HUES48 (cell line): ENCODE measurements at regions not wholly inside any gene's neighbourhood (a gene's known extent, or its start where the extent isn't known, plus 50 kb on each side); places are given as distances from the start of the nearest gene placed in this dataset.
A peak's percentile ranks its signal among the peaks of the same experiment; 100 is the strongest.

Source experiments
- H3K27ac ChIP-seq: one replicate; pipeline ENCODE4 v1.7.0; 2013; ENCODE audit warnings: low read depth, low read length, inconsistent platforms
- H3K27me3 ChIP-seq: 2 replicates; pipeline ENCODE4 v1.6.1; 2013; ENCODE audit warnings: mild to moderate bottlenecking, low read length; ENCODE audit not compliant: control insufficient read depth, insufficient read depth
- H3K36me3 ChIP-seq: 2 replicates; pipeline ENCODE4 v1.6.1; 2013; ENCODE audit warnings: low read length; ENCODE audit not compliant: control insufficient read depth, insufficient read depth
- H3K4me1 ChIP-seq: 2 replicates; pipeline ENCODE4 v1.6.1; 2013; ENCODE audit warnings: mild to moderate bottlenecking, low read length; ENCODE audit not compliant: control insufficient read depth, insufficient read depth
- H3K4me3 ChIP-seq: 2 replicates; pipeline ENCODE4 v1.5.1; 2013; ENCODE audit warnings: mild to moderate bottlenecking, low read depth, low read length
- H3K9ac ChIP-seq: 2 replicates; pipeline ENCODE4 v1.6.1; 2013; ENCODE audit warnings: mild to moderate bottlenecking, low read depth, low read length, moderate library complexity
- H3K9me3 ChIP-seq: 2 replicates; pipeline ENCODE4 v1.6.1; 2013; ENCODE audit warnings: low read length; ENCODE audit not compliant: control insufficient read depth, insufficient read depth

- Histone ChIP-seq H3K4me1 (no peaks in the 10 kb centered on the region), H3K9ac (no peak overlapping the region)
These were observed 161.0 kb upstream of the RMST start for GRCh38 chr12:97301576-97301975.

GRCh38 chr12:97305651-97306050, 157.0 kb upstream of the RMST start:
- Histone ChIP-seq H3K4me3 (no peak overlapping the region), H3K9ac (no peak overlapping the region), H3K4me1 (no peaks in the 10 kb centered on the region), H3K36me3 (no peaks in the 10 kb centered on the region), H3K27me3 (no peaks in the 10 kb centered on the region), H3K9me3 (no peaks in the 10 kb centered on the region), H3K27ac (no peak overlapping the region)

More at GRCh38 chr12:97301576-97301975, 161.0 kb upstream of the RMST start:
- Histone ChIP-seq H3K4me3 (no peak overlapping the region), H3K27me3 (no peaks in the 10 kb centered on the region), H3K36me3 (no peaks in the 10 kb centered on the region), H3K9me3 (no peaks in the 10 kb centered on the region), H3K27ac (peak overlapping the region; percentile 16)

- no peaks in the 10 kb centered on the region for H3K9me3 ChIP-seq
- H3K4me3 ChIP-seq: no peak overlapping the region
- H3K27ac ChIP-seq: no peak overlapping the region
- H3K9ac ChIP-seq: no peak overlapping the region
- no peaks in the 10 kb centered on the region for H3K4me1 ChIP-seq
- no peaks in the 10 kb centered on the region for H3K27me3 ChIP-seq
- H3K36me3 ChIP-seq: no peaks in the 10 kb centered on the region
These were observed 156.5 kb upstream of the RMST start for GRCh38 chr12:97306147-97306546.

DNA sequence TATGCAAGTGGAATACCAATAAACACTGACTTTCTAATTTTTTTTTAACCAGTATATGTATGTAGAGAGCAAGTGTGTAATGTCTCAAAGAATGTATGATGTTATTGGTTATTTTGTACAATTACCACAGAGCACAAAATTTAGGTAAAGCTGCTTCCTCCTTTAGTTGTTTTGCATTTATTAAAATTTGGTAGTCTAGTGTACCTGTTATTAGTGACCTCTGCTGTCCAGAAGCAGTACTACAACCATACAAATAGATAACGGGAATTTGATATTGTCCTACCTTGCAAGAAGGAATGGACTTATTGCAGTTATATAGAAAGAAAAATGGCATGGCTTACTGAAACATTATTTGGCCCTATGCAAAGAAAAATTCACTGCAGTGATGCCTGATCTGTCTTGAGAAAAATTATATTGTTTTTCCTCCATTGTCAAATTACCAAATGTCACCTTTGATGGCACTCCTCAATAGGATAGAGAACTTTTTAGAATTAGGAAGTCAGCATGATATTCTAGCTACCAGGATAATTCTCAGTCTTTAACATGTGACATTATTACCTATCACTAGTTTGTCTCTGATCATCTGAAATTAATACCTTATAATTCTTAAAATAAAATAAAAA, 153.9 kb upstream of the RMST start:
- Histone ChIP-seq H3K27me3 (peaks cover 3% of the 10 kb centered on the region; the same call in 1 of the 2 replicates), H3K4me1 (peaks cover 22% of the 10 kb centered on the region), H3K9me3 (no peaks in the 10 kb centered on the region), H3K9ac (no peak overlapping the region), H3K36me3 (no peaks in the 10 kb centered on the region), H3K27ac (no peak overlapping the region), H3K4me3 (no peak overlapping the region)

- Histone ChIP-seq H3K27ac (no peak overlapping the region), H3K4me1 (peaks cover 23% of the 10 kb centered on the region), H3K27me3 (peaks cover 12% of the 10 kb centered on the region; the same call in 1 of the 2 replicates), H3K4me3 (no peak overlapping the region), H3K9me3 (no peaks in the 10 kb centered on the region), H3K9ac (no peak overlapping the region), H3K36me3 (no peaks in the 10 kb centered on the region)
These were observed 152.7 kb upstream of the RMST start for GRCh38 chr12:97309921-97310320.

DNA sequence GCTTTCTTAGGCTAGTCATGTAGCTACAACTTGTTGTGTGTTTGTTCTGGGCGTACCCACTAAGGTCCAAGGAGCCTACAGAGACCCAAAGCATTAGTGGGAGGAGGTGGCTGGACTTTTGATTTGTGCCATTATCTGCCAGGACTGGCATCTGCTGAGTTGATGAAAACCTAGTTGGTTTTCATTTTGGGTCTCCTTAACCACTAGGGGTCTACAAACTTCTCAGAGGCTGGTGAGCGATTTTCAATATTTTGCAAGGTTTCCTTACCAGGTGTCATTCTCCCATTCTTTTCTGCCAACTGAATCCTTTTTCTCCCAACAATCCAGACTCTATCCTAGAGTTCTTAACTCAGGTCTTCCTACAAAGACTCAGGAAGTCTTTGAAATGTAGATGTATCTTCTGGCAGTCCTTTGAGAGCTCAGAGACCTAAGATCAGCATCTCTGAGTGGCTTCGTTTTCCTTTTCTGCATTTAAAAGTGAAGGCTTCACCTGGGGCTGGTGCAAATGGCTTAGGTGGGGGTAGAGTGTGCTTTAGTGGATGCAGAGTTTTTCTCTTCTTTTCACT, 150.0 kb upstream of the RMST start:
- Histone ChIP-seq H3K27ac (peak overlapping the region; percentile 54), H3K9ac (0 out of 2 replicates have a peak overlapping the region, but pooled peaks have one; percentile 20), H3K27me3 (peaks cover 12% of the 10 kb centered on the region; the same call in 1 of the 2 replicates), H3K36me3 (no peaks in the 10 kb centered on the region), H3K9me3 (no peaks in the 10 kb centered on the region), H3K4me1 (peaks cover 23% of the 10 kb centered on the region), H3K4me3 (0 out of 2 replicates have a peak overlapping the region, but pooled peaks have one; percentile 13)

- H3K4me3 ChIP-seq: 0 out of 2 replicates have a peak overlapping the region, but pooled peaks have one; percentile 13
- H3K9me3 ChIP-seq: no peaks in the 10 kb centered on the region
- peak overlapping the region; percentile 13 for H3K27ac ChIP-seq
- peaks cover 23% of the 10 kb centered on the region for H3K4me1 ChIP-seq
- no peaks in the 10 kb centered on the region for H3K36me3 ChIP-seq
- no peak overlapping the region for H3K9ac ChIP-seq
- H3K27me3 ChIP-seq: peaks cover 12% of the 10 kb centered on the region; the same call in 1 of the 2 replicates
These were observed 149.0 kb upstream of the RMST start for GRCh38 chr12:97313471-97314190.

DNA sequence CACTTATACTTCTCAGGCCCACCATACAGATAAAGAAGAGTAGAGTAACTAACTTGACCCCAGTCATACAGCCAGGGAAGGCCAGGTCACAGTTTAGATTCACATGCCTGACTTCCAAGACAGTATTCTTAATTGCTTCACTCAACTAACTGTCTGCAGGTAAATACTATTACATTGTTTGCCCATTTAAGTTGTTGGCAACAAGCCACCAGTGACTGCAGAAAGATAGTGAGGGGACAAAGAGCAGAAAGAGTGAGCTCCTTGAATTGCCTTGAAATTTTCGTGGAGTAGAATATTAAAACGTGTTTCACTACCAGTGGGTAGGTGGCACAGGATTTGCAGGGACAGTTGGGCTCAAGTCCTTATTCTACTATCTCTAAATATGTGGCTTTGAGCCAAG, 146.3 kb upstream of the RMST start:
- no peaks in the 10 kb centered on the region for H3K9me3 ChIP-seq
- no peak overlapping the region for H3K4me3 ChIP-seq
- no peak overlapping the region for H3K27ac ChIP-seq
- no peaks in the 10 kb centered on the region for H3K36me3 ChIP-seq
- peaks cover 12% of the 10 kb centered on the region; the same call in 1 of the 2 replicates for H3K27me3 ChIP-seq
- no peak overlapping the region for H3K9ac ChIP-seq
- H3K4me1 ChIP-seq: peaks cover 26% of the 10 kb centered on the region

- Histone ChIP-seq H3K27me3 (no peaks in the 10 kb centered on the region), H3K27ac (peak overlapping the region; percentile 89), H3K36me3 (no peaks in the 10 kb centered on the region), H3K9ac (no peak overlapping the region), H3K4me1 (peaks cover 43% of the 10 kb centered on the region), H3K4me3 (no peak overlapping the region), H3K9me3 (no peaks in the 10 kb centered on the region)
These were observed 141.0 kb upstream of the RMST start for GRCh38 chr12:97321621-97322020.

DNA sequence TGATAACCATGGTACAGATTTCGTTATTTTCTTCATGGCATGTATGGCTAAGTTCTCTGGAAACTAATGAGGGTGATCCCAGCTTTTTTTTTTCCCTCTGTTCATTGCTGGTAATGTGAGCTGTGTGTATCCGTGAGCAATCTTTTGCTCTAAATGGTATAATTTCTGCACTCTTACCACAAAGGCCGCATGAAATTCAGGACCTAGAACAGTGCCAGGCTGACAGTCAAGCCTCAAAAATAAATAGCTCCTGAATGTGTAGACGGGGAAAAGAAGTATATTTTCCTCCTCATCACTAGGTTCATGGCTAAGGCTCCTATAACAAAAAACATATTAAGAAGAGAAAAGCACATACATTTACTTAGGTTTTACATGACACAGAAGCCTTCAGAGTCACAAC, 140.2 kb upstream of the RMST start:
- Histone ChIP-seq H3K9ac (no peak overlapping the region), H3K27me3 (no peaks in the 10 kb centered on the region), H3K27ac (peak overlapping the region; percentile 89), H3K36me3 (no peaks in the 10 kb centered on the region), H3K4me1 (peaks cover 43% of the 10 kb centered on the region), H3K4me3 (peak overlapping the region; percentile 9; the same call in 1 of the 2 replicates), H3K9me3 (no peaks in the 10 kb centered on the region)

DNA sequence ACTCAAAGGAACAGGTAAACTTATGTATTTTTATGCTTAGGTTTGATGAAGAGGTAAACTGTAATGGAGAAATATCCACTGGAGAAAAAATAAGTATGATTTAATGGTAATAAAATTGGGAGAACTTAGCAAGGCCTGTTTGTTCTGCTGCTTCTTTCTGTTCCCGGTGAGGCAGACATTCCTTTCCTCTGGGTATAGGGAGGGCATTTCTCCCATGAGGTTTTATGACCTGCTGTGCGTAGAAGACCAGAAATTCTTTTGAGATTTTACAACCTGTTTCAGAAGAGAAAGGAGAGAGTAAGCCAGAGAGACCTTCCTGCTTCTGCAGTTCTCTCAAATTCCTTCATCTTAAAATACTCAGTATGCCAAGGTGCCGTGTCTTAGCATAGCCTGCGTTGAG, 139.4 kb upstream of the RMST start:
- no peaks in the 10 kb centered on the region for H3K36me3 ChIP-seq
- H3K4me1 ChIP-seq: peaks cover 43% of the 10 kb centered on the region
- peak overlapping the region; percentile 89 for H3K27ac ChIP-seq
- no peaks in the 10 kb centered on the region for H3K27me3 ChIP-seq
- H3K4me3 ChIP-seq: peak overlapping the region; percentile 9; the same call in 1 of the 2 replicates
- peak overlapping the region; percentile 32; the same call in 1 of the 2 replicates for H3K9ac ChIP-seq
- H3K9me3 ChIP-seq: no peaks in the 10 kb centered on the region
